Pulmonary artery endothelial cell (primary cell): ENCODE measurements at regions not wholly inside any gene's neighbourhood (a gene's known extent, or its start where the extent isn't known, plus 50 kb on each side); places are given as distances from the start of the nearest gene placed in this dataset.
"Not testable (repeated sequence)": the region's sequence is repeated elsewhere in the genome, so short reads cannot be mapped to it uniquely, and the experiment has no call there.

Experiments
- DNase-seq: peaks from one replicate; pipeline ENCODE4 v3.0.0-alpha.2; 2011; ENCODE audit warnings: low read depth, low spot score

- DNase-seq: no peak
Observed at GRCh38 chr15:95718441-95718840, 612.1 kb upstream of the NR2F2 start.

GRCh38 chr15:95724908-95725633 is 605.4 kb upstream of the NR2F2 start:
- no peak for DNase-seq

- DNase-seq: no peak
Observed at GRCh38 chr15:95726891-95727290, 603.6 kb upstream of the NR2F2 start.

DNA sequence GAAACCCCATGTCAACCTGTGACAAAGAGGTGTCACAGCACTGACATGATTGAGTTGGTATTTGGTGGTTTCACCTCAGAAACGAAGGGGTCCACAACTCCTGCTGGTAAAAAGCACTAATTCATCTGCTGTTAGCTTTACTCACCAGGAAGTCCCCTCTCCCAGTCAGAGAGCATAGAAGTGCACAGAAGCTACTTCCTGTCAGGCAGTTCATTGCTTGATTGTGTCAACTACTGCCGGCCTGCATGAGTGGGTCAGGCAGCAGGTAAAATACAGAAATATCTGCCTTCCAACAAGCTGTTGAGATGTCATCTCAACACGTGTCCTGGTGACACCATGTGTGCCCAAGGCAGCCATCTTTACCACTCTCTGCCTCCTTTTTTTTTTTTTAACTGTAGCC is 596.6 kb upstream of the NR2F2 start:
- DNase-seq: no peak

DNA sequence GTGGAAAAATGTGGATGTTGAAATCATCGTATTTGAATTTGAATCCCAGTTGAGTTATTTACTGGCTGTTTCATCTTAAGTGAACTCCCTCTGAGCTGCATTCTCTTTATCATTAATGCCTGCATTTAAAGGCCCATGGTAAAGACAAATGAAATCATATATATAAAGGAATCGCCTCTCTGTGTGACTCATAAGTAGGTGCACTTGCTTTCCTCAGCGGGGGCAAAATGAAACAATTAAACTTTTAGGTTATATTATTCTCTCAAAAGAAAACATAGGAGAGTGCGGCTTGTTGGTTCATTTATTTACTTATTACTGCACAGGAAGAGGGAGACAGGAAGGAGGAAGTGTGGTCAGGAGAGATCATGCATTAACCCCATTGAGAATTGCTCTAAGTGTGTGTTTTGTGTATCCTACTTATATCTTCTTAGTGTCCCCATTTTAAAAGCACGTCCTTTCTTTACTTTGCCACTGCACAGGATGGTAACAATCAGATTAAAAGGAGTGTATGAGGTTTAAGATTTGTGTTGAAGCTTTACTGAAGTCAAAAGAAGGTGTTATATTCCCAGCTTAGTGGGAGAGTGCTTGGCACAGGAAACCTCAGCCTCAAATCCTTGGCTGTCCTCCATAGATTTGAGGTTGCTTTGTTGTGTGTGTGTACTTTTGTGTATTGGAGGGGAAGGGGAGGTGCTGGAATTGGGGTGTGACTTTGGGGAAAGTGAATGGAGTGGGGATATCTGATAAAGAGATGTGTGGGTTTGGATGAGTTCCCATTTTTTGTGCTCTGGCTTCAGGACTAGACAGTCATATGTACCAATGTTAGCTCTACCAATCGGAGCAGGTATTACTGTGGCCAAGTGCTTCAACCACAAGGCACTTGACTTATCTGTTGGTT is 595.8 kb upstream of the NR2F2 start:
- DNase-seq: peak; percentile 81

DNA sequence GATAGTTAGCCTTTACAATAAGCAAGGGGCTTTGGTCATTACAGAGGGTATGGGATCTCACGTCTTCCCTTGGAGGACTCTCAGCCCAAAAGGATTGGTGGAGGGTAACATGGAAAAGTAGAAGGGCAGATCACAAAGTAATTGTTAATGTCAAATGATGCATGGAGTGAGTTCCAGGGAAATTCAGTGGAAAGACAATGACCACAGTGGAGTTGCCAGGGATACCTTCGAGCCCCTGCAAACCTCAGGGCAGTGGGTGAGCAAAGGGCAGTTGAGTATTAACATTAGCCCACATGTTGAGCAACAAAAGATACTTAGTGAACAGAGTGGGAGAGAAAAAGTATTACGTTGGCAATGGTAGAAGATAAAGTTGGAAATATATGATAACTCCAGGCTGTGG is 593.4 kb upstream of the NR2F2 start:
- no peak for DNase-seq

GRCh38 chr15:95739131-95739530 is 591.4 kb upstream of the NR2F2 start:
- no peak for DNase-seq

- DNase-seq: no peak
Observed at GRCh38 chr15:95741830-95742229, 588.7 kb upstream of the NR2F2 start.

GRCh38 chr15:95742256-95742655 is 588.2 kb upstream of the NR2F2 start:
- DNase-seq: no peak

- no peak for DNase-seq
Observed at GRCh38 chr15:95742836-95743235, 587.7 kb upstream of the NR2F2 start.

DNA sequence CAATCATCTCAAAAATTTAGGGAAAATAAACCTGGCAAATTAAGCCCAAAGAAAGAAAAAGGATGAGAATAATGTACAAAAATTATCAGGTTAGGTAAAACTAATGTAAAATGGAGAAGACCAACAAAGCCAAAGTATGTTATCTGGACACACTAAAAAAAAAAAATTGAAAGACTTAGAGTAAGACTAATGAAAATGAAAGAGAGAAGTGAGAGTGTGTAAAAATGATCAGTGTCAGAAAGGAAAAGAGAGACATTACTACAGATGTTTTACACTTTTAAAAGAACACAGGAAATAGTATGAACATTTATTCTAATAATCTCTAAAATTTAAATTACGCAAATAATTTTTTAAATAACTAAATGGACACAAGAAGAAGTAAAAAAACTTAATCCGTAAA is 573.3 kb upstream of the NR2F2 start:
- no peak for DNase-seq

GRCh38 chr15:95758451-95758850 is 572.0 kb upstream of the NR2F2 start:
- DNase-seq: no peak

DNA sequence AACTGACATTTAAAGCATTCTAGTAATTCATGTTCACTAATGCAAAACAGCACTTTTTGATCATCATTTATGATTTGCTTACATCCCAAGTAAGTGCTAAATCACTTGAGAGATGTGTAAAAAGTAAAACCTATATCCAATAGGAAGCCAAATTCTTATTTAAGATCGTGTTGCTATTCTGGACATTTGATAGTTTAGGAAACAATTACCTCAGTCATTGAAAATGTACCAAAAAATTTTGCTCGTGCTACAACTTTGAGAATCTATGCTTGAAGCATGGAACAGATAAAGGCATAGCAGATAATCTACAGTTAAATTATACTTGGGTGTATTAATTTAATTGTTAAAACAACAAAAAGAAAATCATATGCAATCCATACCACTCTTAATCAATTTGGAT is 571.6 kb upstream of the NR2F2 start:
- DNase-seq: no peak

DNA sequence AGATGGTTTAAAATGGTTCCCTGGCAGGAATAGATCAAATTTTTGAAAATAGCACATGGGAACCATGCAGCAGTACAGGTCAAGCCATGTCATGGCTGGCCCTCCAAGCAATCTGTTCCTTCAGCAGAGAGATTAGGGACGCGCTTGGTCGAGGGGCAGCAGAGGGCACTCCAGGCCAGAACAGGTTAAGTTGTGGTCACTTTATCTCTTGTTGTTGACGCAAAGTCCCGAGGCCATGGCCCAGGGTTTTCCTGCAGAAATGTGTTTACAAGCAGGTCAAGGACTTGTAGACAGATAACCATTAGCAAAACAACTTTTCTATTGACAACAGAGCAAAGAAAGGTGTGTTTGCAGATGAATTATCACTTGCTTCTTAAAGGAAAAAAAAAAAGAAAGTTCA is 570.0 kb upstream of the NR2F2 start:
- DNase-seq: no peak

- DNase-seq: no peak
Observed at GRCh38 chr15:95761501-95762165, 568.9 kb upstream of the NR2F2 start.

GRCh38 chr15:95763426-95763825 is 567.1 kb upstream of the NR2F2 start:
- peak; percentile 37 for DNase-seq

DNA sequence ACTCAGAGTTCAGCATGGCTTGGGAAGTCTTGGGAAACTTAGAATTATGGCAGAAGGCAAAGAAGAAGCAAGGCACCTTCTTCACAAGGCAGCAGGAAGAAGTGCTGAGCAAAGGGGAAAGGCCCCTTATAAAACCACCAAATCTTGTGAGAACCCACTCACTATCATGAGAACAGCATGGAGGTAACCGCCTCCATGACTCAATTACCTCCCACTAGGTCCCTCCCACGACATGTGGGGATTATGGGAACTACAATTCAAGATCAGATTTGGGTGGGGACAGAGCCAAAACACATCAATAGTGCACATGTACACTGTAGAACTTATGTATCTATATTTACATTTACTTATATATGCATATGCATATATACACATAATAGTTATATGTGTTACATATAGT is 565.3 kb upstream of the NR2F2 start:
- DNase-seq: no peak

DNA sequence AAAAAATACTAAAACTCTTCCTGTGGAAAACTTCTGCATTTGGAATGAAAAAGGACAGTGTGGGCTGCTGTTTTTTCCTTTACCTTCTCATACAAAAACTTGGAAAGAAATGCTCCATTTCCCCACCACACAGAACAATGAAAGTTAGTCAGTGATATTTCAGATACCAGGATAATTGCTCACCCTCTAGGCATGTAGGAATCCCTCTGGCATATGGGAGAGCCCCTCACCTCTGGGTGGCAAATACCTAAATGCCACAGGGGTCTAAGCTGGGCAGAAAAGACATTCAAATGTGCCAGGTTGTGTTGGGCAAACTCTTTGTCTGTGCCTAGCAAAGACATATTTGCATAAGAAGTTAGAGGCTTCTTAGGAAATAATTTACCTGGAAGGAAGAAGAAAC is 560.3 kb upstream of the NR2F2 start:
- DNase-seq: peak; percentile 35

- DNase-seq: no peak
Observed at GRCh38 chr15:95772982-95773381, 557.5 kb upstream of the NR2F2 start.

DNA sequence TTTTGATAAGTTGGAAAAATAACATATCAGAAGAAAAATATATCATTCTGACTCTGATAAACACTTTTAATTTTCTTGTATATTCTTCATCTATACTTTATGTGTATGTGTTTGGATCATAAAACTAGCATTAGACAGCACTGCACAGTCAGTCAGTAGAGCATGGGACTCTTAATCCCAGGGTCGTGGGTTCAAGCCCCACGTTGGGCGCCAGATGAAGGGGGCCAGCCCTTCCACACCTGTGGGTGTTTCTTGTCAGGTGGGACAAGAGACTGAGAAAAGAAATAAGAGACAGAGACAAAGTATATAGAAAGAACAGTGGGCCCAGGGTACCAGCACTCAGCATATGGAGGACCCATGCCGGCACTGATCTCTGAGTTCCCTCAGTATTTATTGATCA is 546.0 kb upstream of the NR2F2 start:
- DNase-seq: no peak

GRCh38 chr15:95785276-95785675 is 545.2 kb upstream of the NR2F2 start:
- DNase-seq: not testable (repeated sequence)

GRCh38 chr15:95793231-95793630 is 537.3 kb upstream of the NR2F2 start:
- no peak for DNase-seq
